AG04449 (cell line): ENCODE measurements at regions not wholly inside any gene's neighbourhood (a gene's known extent, or its start where the extent isn't known, plus 50 kb on each side); places are given as distances from the start of the nearest gene placed in this dataset.

Experiments
- CTCF ChIA-PET: fragments of 350-600 bp; formaldehyde crosslinking; extraction: SDS; loops from one replicate; lab custom pipeline; 2021; ENCODE audit warnings: antibody characterized with exemption; lab: Yijun Ruan, JAX
- POLR2A ChIA-PET: fragments of 400-600, 350-600 bp; formaldehyde crosslinking; extraction: SDS; loops from one replicate; lab custom pipeline; 2020; ENCODE audit warnings: antibody characterized with exemption, inconsistent platforms; lab: Yijun Ruan, JAX
- DNase-seq: peaks from one replicate; pipeline ENCODE4 v3.0.0-alpha.2; 2010; ENCODE audit warnings: low read depth, low spot score
- H3K4me3 ChIP-seq: 2 replicates; pipeline ENCODE4 v1.5.1; 2011; ENCODE audit warnings: low read depth, mild to moderate bottlenecking, control low read depth, low read length
- TF ChIP-seq, protein P1 (sequence below): IDR thresholded peaks from one replicate; pipeline ENCODE4 v1.5.1; 2011; ENCODE audit warnings: mild to moderate bottlenecking, moderate library complexity, low read length, control low read depth, inconsistent platforms; ENCODE audit not compliant: insufficient read depth; ENCODE audit errors: missing control alignments

DNA sequence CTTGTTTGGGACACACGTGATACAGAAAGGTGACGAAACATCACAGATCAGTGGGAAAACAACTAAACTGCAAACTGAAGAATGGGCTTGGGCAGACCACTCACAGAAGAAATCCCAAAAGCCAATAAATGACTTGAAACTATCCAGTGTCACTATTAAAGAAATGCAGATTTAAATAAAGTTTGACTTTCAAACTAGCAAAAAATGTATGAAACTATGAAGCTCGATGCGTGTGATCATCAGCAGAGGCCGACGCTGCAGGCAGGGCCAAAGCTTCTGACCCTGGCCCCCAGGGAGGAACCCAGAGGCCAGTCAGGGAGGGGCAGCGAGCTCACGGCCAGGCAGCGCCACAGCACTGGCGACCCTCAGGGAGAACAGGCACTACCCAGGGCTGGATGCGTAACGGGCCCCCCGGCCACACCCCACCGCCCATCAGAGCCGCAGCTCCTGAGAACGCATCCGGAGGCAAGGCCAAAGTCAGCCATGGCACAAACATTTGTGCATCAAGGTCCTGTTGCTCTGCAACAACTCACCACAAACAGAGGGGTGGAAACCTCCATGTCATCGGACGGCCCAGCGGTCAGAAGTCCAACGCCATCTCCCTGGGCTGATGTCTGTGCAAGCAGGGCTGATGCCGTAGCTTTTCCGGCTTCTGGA lies 94.1 kb downstream of the YTHDF1 start:
- no peak for DNase-seq
- no peak overlapping the region for H3K4me3 ChIP-seq
- CTCF ChIA-PET = no interaction called here
- POLR2A ChIA-PET = no interaction called here
- TF ChIP-seq, protein P1, sequence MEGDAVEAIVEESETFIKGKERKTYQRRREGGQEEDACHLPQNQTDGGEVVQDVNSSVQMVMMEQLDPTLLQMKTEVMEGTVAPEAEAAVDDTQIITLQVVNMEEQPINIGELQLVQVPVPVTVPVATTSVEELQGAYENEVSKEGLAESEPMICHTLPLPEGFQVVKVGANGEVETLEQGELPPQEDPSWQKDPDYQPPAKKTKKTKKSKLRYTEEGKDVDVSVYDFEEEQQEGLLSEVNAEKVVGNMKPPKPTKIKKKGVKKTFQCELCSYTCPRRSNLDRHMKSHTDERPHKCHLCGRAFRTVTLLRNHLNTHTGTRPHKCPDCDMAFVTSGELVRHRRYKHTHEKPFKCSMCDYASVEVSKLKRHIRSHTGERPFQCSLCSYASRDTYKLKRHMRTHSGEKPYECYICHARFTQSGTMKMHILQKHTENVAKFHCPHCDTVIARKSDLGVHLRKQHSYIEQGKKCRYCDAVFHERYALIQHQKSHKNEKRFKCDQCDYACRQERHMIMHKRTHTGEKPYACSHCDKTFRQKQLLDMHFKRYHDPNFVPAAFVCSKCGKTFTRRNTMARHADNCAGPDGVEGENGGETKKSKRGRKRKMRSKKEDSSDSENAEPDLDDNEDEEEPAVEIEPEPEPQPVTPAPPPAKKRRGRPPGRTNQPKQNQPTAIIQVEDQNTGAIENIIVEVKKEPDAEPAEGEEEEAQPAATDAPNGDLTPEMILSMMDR = no peak

DNA sequence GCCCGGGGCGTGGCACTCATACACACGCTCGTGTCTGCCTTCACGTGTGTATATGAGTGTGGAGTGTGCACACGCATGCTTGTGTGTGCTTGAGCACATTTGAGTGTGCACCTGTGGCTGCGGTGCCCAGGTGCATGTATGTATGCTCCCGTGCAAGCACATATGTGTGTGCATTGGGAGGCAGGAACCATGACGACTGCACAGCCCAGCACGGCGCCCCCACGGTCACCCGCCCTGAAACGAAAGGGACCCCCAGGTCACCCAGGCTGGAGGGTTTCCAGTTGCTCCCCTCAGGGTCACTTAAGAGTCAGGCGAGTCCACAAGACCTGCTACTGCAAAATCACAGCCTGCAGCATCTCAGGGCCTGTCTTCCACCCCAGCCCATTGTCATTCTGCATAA lies 94.7 kb downstream of the YTHDF1 start:
- DNase-seq = no peak
- ChIA-PET CTCF (no interaction called here), POLR2A (no interaction called here)
- H3K4me3 ChIP-seq = no peak overlapping the region
- TF ChIP-seq, protein P1 = no peak

DNA sequence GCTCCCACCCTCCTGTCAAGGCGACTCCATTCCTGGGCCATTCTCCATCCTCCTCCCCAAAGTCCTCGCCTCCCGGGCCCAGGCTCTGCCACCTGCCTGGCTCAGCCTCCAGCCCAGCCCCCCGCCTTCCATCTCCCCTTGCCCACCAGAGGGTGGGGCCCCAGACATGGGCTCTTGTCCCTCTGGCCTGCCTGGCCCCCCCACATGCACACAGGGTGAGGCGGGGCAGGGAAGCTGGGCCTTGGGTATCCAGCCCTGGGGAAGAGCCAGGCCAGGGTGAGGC lies 95.2 kb downstream of the YTHDF1 start:
- TF ChIP-seq, protein P1 = no peak
- ChIA-PET POLR2A (no interaction called here), CTCF (no interaction called here)
- DNase-seq = no peak
- no peak overlapping the region for H3K4me3 ChIP-seq

DNA sequence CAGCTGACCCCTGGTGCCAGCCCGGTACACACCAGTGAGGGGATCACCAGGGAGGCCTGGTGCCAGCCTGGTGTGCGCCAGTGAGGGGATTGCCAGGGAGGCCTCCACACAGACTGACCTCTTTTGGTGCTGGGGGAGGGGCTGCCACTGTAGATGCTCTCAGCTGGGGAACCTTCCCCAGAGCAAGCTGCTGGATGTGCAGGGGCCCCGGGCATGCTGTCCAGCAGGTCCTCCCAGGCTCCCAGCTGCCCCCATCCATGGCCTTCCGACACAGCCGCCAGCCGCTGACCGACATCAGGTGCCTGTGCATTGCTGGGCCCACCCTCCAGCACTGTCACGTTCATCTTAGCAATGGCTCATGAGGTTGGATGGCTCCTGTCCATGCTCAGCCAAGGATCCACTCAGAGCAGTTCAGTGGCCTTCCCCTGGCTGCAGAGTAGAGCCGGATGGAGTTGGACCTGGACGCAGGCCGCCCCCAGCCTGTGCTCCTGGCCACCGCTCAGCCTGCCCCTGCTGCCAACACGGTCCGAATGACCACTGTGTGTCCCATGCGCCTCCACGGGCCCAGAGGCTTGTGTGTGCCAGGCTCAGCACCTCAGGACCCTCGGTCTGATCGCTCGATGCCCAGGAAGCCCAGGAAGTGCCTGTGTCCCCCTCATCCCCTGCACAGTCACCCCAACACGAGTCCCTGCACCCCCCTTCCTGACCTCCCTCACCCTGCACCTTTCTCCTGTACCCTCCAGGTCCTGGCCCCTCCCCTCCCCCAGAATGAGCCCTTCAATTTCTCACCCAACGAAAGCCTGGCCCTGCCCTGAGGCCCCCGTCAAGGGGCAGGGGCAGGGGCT lies 95.7 kb downstream of the YTHDF1 start:
- H3K4me3 ChIP-seq = no peak overlapping the region
- no peak for DNase-seq
- ChIA-PET POLR2A (no interaction called here), CTCF (no interaction called here)
- TF ChIP-seq, protein P1 = no peak

DNA sequence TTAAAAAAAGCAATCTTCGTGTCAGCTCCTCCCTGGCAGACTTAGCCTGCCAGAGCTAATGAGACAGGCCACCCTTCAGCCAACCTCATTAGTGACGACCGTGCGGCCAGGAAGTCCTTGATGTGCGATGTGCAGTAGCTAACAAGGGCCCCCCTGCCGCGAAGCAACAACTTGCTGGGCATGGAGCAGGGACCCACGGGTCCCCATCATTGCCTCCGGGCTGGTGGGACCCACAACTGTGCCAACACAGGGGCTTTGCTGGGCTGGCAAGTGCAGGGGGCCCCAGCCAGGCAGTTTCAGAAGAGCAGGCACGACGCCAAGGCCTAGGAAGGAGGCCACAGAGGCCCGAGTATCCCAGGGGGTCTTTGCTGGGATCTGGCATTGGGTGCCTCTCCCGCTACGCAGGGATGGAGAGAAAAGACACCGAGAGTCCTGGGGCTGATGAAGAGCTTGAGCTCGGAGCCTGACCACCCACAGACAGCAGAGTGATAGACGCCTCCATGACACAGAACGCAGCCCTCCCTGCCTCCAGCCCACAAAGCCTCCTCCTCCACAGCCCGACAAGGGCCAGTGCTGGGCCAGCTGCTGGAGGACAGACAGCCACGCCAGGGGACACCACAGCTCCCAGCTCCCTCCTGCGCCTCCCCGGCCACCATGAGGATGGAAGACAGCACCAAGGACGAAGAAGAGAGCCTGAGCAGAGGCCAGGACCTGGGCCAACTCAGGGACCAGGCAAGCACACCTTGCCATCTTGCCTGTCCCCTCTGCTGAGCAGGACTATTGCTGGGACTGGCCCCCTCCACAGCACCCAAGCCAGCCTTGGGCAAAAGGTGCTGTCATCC lies 96.6 kb downstream of the YTHDF1 start:
- H3K4me3 ChIP-seq = no peak overlapping the region
- DNase-seq = no peak
- TF ChIP-seq, protein P1 = no peak
- ChIA-PET CTCF (no interaction called here), POLR2A (no interaction called here)
